VCaP (cell line): ENCODE measurements at regions not wholly inside any gene's neighbourhood (a gene's known extent, or its start where the extent isn't known, plus 50 kb on each side); places are given as distances from the start of the nearest gene placed in this dataset.

Experiments
- H3K27ac ChIP-seq: fragments of 450-650 bp; 2 replicates; pipeline ENCODE4 v1.5.1; 2017
- CTCF ChIP-seq: fragments of 450-650 bp; conservative IDR thresholded peaks from 2 replicates; pipeline ENCODE4 v1.5.1; 2017; ENCODE audit warnings: mild to moderate bottlenecking, moderate library complexity

- no peak for TF ChIP-seq CTCF
- no peak overlapping the region for H3K27ac ChIP-seq
Observed at GRCh38 chr9:121558473-121558872, 58.8 kb upstream of the GGTA1 start.

- H3K27ac ChIP-seq = no peak overlapping the region
- TF ChIP-seq CTCF = no peak
Observed at GRCh38 chr9:121559183-121559582, 59.5 kb upstream of the GGTA1 start.

GRCh38 chr9:121560921-121561320 lies 61.3 kb upstream of the GGTA1 start:
- no peak for TF ChIP-seq CTCF

GRCh38 chr9:121561385-121562222 lies 62.0 kb upstream of the GGTA1 start:
- H3K27ac ChIP-seq = no peak overlapping the region
- no peak; the same call in 1 of the 2 replicates for TF ChIP-seq CTCF

More at GRCh38 chr9:121560921-121561320, 61.3 kb upstream of the GGTA1 start:
- no peak overlapping the region for H3K27ac ChIP-seq

GRCh38 chr9:121562301-121562700 lies 62.7 kb upstream of the GGTA1 start:
- no peak for TF ChIP-seq CTCF
- H3K27ac ChIP-seq = no peak overlapping the region

GRCh38 chr9:121563425-121563824 lies 63.8 kb upstream of the GGTA1 start:
- TF ChIP-seq CTCF = no peak

GRCh38 chr9:121563881-121564460 lies 64.3 kb upstream of the GGTA1 start:
- H3K27ac ChIP-seq = no peak overlapping the region
- no peak for TF ChIP-seq CTCF

More at GRCh38 chr9:121563425-121563824, 63.8 kb upstream of the GGTA1 start:
- H3K27ac ChIP-seq = no peak overlapping the region
